SIG-M5 treated with dmso at 0.1 percent for 504 hours (cell line): ENCODE measurements at regions not wholly inside any gene's neighbourhood (a gene's known extent, or its start where the extent isn't known, plus 50 kb on each side); places are given as distances from the start of the nearest gene placed in this dataset.
"Not testable (repeated sequence)": the region's sequence is repeated elsewhere in the genome, so short reads cannot be mapped to it uniquely, and the experiment has no call there.

Source experiments
- DNase-seq: peaks from one replicate; lab custom pipeline; 2025; ENCODE audit not compliant: unreplicated experiment; lab: John Stamatoyannopoulos, UW

DNA sequence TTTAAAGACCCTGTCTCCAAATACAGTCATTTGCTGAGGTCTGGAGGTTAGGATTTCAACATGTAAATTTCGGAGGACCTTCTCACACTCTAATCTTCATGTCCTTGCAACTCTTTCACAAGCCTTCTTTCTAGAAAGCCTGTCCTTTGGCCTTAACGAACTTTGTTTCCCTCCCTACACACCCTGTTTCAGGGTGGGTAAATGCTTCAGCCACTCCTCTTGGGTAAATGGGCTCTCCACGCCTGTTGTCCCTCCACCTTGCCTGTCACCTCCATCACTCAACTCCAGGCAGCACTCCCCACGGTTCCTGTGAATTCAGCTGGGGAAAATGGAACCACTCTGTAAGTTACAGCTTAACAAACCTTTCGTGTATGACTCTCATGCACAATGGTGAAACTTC is 84.0 kb upstream of the COG2 start:
- no peak for DNase-seq

GRCh38 chr1:230556453-230556852 is 85.8 kb upstream of the COG2 start:
- DNase-seq, result no peak

DNA sequence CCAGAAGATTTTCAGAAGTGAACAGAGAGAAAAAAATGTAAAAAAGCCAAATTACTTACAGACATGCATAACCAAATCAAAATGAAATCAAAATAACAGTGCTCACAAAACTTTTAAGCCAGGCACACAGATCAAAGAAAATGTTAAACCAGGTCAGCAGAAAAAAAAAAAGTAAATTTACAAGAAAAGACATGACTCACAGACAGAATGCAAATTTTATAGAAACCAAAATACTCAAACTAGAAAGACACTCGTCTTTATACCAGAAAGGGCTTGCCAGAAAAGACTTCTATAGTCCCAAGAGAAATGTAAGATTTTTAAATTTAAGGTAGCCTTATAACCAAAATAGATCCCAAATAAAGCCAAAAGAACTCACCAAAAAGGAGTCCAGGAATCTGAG is 86.5 kb upstream of the COG2 start:
- no peak for DNase-seq

GRCh38 chr1:230552880-230553279 is 89.4 kb upstream of the COG2 start:
- no peak for DNase-seq

GRCh38 chr1:230550945-230551344 is 91.3 kb upstream of the COG2 start:
- not testable (repeated sequence) for DNase-seq

GRCh38 chr1:230550428-230550827 is 91.9 kb upstream of the COG2 start:
- DNase-seq, result no peak

GRCh38 chr1:230549625-230550024 is 92.7 kb upstream of the COG2 start:
- no peak for DNase-seq

GRCh38 chr1:230548997-230549396 is 93.3 kb upstream of the COG2 start:
- no peak for DNase-seq

- no peak for DNase-seq
These were observed 93.9 kb upstream of the COG2 start for GRCh38 chr1:230548357-230548756.

- no peak for DNase-seq
These were observed 97.1 kb upstream of the COG2 start for GRCh38 chr1:230545181-230545580.

GRCh38 chr1:230544758-230545157 is 97.5 kb upstream of the COG2 start:
- no peak for DNase-seq

DNA sequence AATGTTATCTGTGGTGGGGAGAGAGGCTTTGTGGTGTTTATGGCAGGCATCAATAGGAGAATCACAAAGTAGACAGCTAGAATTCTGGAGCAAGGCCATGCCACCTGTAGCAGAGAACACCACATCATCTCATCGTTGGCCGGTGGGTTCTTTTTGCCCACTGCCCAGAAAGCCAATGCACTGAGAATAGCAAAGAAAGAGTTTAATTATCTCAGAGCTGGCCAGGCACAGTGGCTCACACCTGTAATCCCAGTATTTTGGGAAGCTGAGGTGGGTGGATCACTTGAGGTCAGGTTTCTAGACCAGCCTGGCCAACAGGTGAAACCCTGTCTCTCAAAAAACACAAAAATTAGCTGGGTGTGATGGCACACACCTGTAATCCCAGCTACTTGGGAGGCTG is 99.2 kb upstream of the COG2 start:
- DNase-seq, result no peak

GRCh38 chr1:230542681-230543080 is 99.6 kb upstream of the COG2 start:
- no peak for DNase-seq

- DNase-seq, result no peak
These were observed 100.2 kb upstream of the COG2 start for GRCh38 chr1:230542054-230542453.

- DNase-seq, result no peak
These were observed 101.0 kb upstream of the COG2 start for GRCh38 chr1:230541306-230541705.

GRCh38 chr1:230540421-230541155 is 101.7 kb upstream of the COG2 start:
- DNase-seq, result no peak

- no peak for DNase-seq
These were observed 104.8 kb upstream of the COG2 start for GRCh38 chr1:230537456-230537855.

- DNase-seq, result no peak
These were observed 105.6 kb upstream of the COG2 start for GRCh38 chr1:230536641-230537155.

DNA sequence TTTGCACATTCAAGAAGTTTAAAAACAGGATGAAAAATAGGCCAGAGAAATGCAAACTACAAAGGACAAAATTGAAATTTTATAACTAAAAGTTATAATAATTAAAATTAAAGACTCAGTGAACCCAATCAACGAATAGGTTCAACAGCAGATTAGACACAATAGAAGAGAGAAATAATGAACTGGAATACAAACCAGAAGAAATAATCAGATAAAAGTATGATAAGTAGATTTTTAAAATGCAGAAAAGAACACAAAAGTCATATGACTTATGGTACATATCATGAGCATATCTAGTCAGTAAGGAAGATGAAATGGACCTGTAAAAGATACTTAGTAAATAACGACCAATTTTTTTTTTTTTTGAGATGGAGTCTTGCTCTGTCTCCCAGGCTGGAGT is 108.1 kb upstream of the COG2 start:
- DNase-seq, result no peak

DNA sequence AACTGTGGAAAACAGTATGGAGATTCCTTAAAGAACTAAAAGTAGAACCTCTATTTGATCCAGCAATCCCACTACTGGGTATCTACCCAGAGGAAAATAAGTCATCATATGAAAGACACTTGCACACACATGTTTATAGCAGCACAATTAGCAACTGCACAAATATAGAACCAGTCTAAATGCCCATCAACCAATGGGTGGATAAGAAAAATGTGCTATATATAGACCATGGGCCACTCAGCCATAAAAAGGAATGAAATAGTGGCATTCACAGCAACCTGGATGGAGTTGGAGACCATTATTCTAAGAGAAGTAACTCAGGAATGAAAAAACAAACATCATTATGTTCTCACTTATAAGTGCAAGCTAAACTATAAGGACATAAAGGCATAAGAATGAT is 105.0 kb upstream of the PGBD5 start:
- no peak for DNase-seq

- DNase-seq, result no peak
These were observed 93.1 kb upstream of the PGBD5 start for GRCh38 chr1:230519246-230519645.

DNA sequence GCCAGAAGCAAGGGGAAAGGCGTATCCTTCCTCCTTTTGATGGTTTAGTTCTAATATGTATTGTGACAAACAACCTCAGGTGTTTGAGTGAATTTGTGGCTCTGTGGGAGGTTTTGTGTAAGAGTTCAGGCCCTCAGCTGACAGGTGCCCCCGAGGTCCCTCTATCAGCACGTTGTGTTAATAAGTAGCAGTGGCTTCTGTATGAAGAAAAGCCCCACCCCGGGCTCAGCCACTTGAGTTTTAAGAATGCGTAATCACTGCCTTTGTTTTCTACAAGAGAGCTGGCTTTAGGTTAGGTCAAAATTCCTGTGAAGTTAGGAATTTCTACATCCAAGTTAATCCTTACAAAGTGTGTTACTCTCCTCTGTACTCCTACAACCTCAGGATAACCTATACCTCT is 92.4 kb upstream of the PGBD5 start:
- no peak for DNase-seq

- no peak for DNase-seq
These were observed 91.7 kb upstream of the PGBD5 start for GRCh38 chr1:230517786-230518185.
